HepG2 (cell line): ENCODE measurements at regions not wholly inside any gene's neighbourhood (a gene's known extent, or its start where the extent isn't known, plus 50 kb on each side); places are given as distances from the start of the nearest gene placed in this dataset.

ENCODE experiments used
- ATAC-seq: fragments of 200-7000 bp; cut with Tn5 transposase; 3 replicates; pipeline ENCODE4 v1.9.1; 2020; ENCODE audit warnings: mild to moderate bottlenecking, moderate library complexity
- BruUV-seq: library from RNA; stranded (reverse); fragments of 400-500 nt; replicated peaks from 2 replicates; lab custom pipeline; 2021; lab: Mats Ljungman, UMichigan
- CTCF ChIA-PET: fragments of 300-600 bp; formaldehyde crosslinking; extraction: SDS; loops from one replicate; lab custom pipeline; 2021; ENCODE audit warnings: low total read pairs, inconsistent platforms, low intra/inter-chr PET ratio; lab: Yijun Ruan, JAX
- POLR2A ChIA-PET: fragments of 350-600 bp; sonication (Branson Sonifier 250); formaldehyde crosslinking; loops from one replicate; lab custom pipeline; 2020; ENCODE audit warnings: antibody characterized with exemption, inconsistent platforms; lab: Yijun Ruan, JAX
- DNase-seq: peaks from one replicate; pipeline ENCODE4 v3.0.0-alpha.2; 2015; ENCODE audit warnings: low spot score
- FAIRE-seq: peaks from 3 replicates; lab custom pipeline; 2011; peaks lifted over from hg19 to GRCh38; lab: Jason Lieb, UNC
- H2AFZ ChIP-seq: one replicate; pipeline ENCODE4 v1.6.1; 2011; ENCODE audit warnings: low read length, inconsistent platforms
- H3K27ac ChIP-seq: fragments of 300-600 bp; 3 replicates; pipeline ENCODE4 v1.8.0; 2011; ENCODE audit warnings: mixed run types, mild to moderate bottlenecking, mixed read lengths, low read length, inconsistent platforms; ENCODE audit not compliant: insufficient read depth; ENCODE audit errors: extremely low read length
- H3K27me3 ChIP-seq, 2 experiments: fragments of 200-600 bp in 1 of 2; 2 replicates in 1 of 2; 3 replicates in 1 of 2; pipeline versions ENCODE4 v1.6.0 to v1.8.0; 2011; ENCODE audit warnings: low read length in 2 of 2, mild to moderate bottlenecking in 2 of 2, moderate library complexity in 2 of 2, inconsistent platforms in 1 of 2; ENCODE audit not compliant: insufficient read depth in 2 of 2, control insufficient read depth in 1 of 2
- H3K36me3 ChIP-seq, 2 experiments: fragments of 200-600 bp in 1 of 2; replicated peaks in 1 of 2; 2 replicates in 1 of 2; 3 replicates in 1 of 2; pipeline versions ENCODE4 v1.5.1 to v1.8.0; 2011; ENCODE audit warnings: low read length in 2 of 2, inconsistent platforms in 1 of 2; ENCODE audit not compliant: insufficient read depth in 2 of 2, control insufficient read depth in 1 of 2
- H3K4me1 ChIP-seq: 2 replicates; pipeline ENCODE4 v1.5.1; 2012; ENCODE audit warnings: low read length, inconsistent platforms; ENCODE audit not compliant: insufficient read depth
- H3K4me2 ChIP-seq: 2 replicates; pipeline ENCODE4 v1.6.0; 2011; ENCODE audit warnings: low read depth, low read length, inconsistent platforms
- H3K4me3 ChIP-seq, 3 experiments: fragments of 200-600 bp in 1 of 3; sonication (generic), shearing (Covaris generic) in 1 of 3; replicated peaks in 1 of 3; 2 replicates each; pipeline ENCODE4 v1.5.1; 2011 to 2016; ENCODE audit warnings: low read length in 3 of 3, inconsistent platforms in 2 of 3, low read depth in 2 of 3, mild to moderate bottlenecking in 2 of 3, control low read depth in 1 of 3, mixed read lengths in 1 of 3; ENCODE audit not compliant: insufficient read depth in 1 of 3
- H3K79me2 ChIP-seq: one replicate; pipeline ENCODE4 v1.6.1; 2011; ENCODE audit warnings: low read length, inconsistent platforms; ENCODE audit not compliant: insufficient read depth
- H3K9ac ChIP-seq: 2 replicates; pipeline ENCODE4 v1.6.0; 2011; ENCODE audit warnings: mild to moderate bottlenecking, low read depth, low read length, inconsistent platforms; ENCODE audit not compliant: insufficient read depth
- H3K9me3 ChIP-seq: 2 replicates; pipeline ENCODE4 v1.5.1; 2012; ENCODE audit warnings: mild to moderate bottlenecking, low read length
- H4K20me1 ChIP-seq: 2 replicates; pipeline ENCODE4 v1.6.0; 2011; ENCODE audit warnings: inconsistent platforms, mild to moderate bottlenecking, low read length, moderate library complexity; ENCODE audit not compliant: insufficient read depth
- ERF ChIP-seq: IDR thresholded peaks from 2 replicates; pipeline ENCODE4 v1.6.1; 2018; ENCODE audit warnings: missing biosample characterization, missing genetic modification reagents
- KDM2A ChIP-seq: sonication (generic); formaldehyde crosslinking; IDR thresholded peaks from 2 replicates; pipeline ENCODE4 v1.4.0; 2020; ENCODE audit warnings: low read depth, missing genetic modification reagents, borderline replicate concordance
- KMT2A ChIP-seq: sonication (generic); formaldehyde crosslinking; IDR thresholded peaks from 2 replicates; pipeline ENCODE4 v1.4.0; 2020; ENCODE audit warnings: missing genetic modification reagents
- MAFG ChIP-seq: sonication (generic); formaldehyde crosslinking; IDR thresholded peaks from 2 replicates; pipeline ENCODE4 v1.5.1; 2020; ENCODE audit warnings: mild to moderate bottlenecking, missing genetic modification reagents
- ONECUT2 ChIP-seq: sonication (generic); formaldehyde crosslinking; IDR thresholded peaks from 2 replicates; pipeline ENCODE4 v1.4.0; 2020; ENCODE audit warnings: missing genetic modification reagents
- PHF20 ChIP-seq: sonication (generic); formaldehyde crosslinking; IDR thresholded peaks from 2 replicates; pipeline ENCODE4 v1.5.0; 2020; ENCODE audit warnings: mild to moderate bottlenecking, missing genetic modification reagents
- PHF21A ChIP-seq: sonication (generic); formaldehyde crosslinking; IDR thresholded peaks from 2 replicates; pipeline ENCODE4 v1.5.0; 2020; ENCODE audit warnings: mild to moderate bottlenecking, missing genetic modification reagents
- SIX1 ChIP-seq: sonication (generic); formaldehyde crosslinking; IDR thresholded peaks from 2 replicates; pipeline ENCODE4 v1.4.0; 2020; ENCODE audit warnings: missing genetic modification reagents, borderline replicate concordance
- SOX5 ChIP-seq: IDR thresholded peaks from 2 replicates; pipeline ENCODE4 v1.6.1; 2016; ENCODE audit warnings: borderline replicate concordance
- TARDBP ChIP-seq: sonication (generic); formaldehyde crosslinking; IDR thresholded peaks from 2 replicates; pipeline ENCODE4 v1.8.0; 2022; ENCODE audit warnings: mild to moderate bottlenecking, missing genetic modification reagents
- ZFP90 ChIP-seq: sonication (generic); formaldehyde crosslinking; IDR thresholded peaks from 2 replicates; pipeline ENCODE4 v1.8.0; 2022; ENCODE audit warnings: missing genetic modification reagents, mild to moderate bottlenecking, inconsistent platforms, borderline replicate concordance
- ZNF24 ChIP-seq: fragments of 450-650 bp; IDR thresholded peaks from 2 replicates; pipeline ENCODE4 v1.6.1; 2017; ENCODE audit warnings: antibody characterized with exemption, mild to moderate bottlenecking
- ZNF317 ChIP-seq: sonication (generic); formaldehyde crosslinking; IDR thresholded peaks from 2 replicates; pipeline ENCODE4 v1.5.0; 2020; ENCODE audit warnings: mild to moderate bottlenecking, missing genetic modification reagents
- ZNF362 ChIP-seq: sonication (generic); formaldehyde crosslinking; IDR thresholded peaks from 2 replicates; pipeline ENCODE4 v1.4.0; 2020; ENCODE audit warnings: missing genetic modification reagents, mild to moderate bottlenecking, borderline replicate concordance
- ZNF44 ChIP-seq: sonication (generic); formaldehyde crosslinking; IDR thresholded peaks from 2 replicates; pipeline ENCODE4 v1.5.1; 2020; ENCODE audit warnings: mild to moderate bottlenecking, missing genetic modification reagents
- ZNF674 ChIP-seq: sonication (generic); formaldehyde crosslinking; IDR thresholded peaks from 2 replicates; pipeline ENCODE4 v1.5.0; 2020; ENCODE audit warnings: low read depth, mild to moderate bottlenecking, missing genetic modification reagents
- ZNF788 ChIP-seq: sonication (generic); formaldehyde crosslinking; IDR thresholded peaks from 2 replicates; pipeline ENCODE4 v1.5.0; 2020; ENCODE audit warnings: mild to moderate bottlenecking, missing genetic modification reagents, borderline replicate concordance
- WGBS: methylation state at CpG from one replicate; pipeline ENCODE4 v1.1.6; 2017; ENCODE audit warnings: low lambda C conversion rate; 5-methylcytosine and 5-hydroxymethylcytosine counted together
- in situ Hi-C: cut with HindIII; loops from 2 replicates; pipeline ENCODE4 v1.10.0; 2017; ENCODE audit warnings: low pct_unique_long_range_greater_than_20kb; ENCODE audit not compliant: extremely low pct_ligation_motif_present
- intact Hi-C: fragments of 100-400 bp; cut with micrococcal nuclease; formaldehyde crosslinking; loops from one replicate; pipeline ENCODE4 v1.10.0; 2022; ENCODE audit not compliant: unreplicated experiment

DNA sequence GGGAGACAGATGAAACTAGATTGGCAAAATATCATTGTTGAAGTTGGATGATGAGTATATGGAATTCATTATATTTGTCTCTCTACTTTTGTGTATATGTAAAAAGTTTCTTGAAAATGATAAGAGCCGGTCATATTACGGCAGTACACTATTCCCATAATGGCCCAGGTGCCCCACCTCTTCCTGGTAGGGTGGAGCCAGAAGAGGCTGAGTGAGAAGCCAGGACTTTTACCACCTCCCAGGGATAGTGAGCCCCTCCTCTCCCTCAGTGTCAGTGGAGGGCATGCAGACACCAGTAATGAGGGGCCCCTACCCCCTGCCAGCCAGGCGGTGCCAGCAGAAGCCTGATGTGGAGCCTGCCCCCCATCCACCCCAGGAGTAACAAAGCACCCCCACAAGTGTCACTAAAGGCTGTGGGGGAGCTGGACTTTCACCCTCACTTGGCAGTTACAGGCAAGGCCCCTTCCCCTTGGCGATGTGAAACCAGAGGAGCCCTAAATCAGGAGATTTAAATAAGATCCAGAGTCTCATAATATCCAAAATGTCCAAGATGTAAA is 198.9 kb upstream of the RBBP8 start:
- no peak overlapping the region for H3K4me2 ChIP-seq
- H3K27ac ChIP-seq, result no peak overlapping the region
- no peak overlapping the region for H3K4me3 ChIP-seq
- no peaks in the 10 kb centered on the region for H3K79me2 ChIP-seq
- no peak overlapping the region for H3K9ac ChIP-seq
- H4K20me1 ChIP-seq, result no peaks in the 10 kb centered on the region
- H2AFZ ChIP-seq, result no peak overlapping the region
- DNase-seq, result no peak
- H3K4me1 ChIP-seq, result no peaks in the 10 kb centered on the region
- TF ChIP-seq PHF21A (CRISPR knock-in tag) (no peak), KDM2A (CRISPR knock-in tag) (no peak), ZNF44 (CRISPR knock-in tag) (no peak), PHF20 (CRISPR knock-in tag) (no peak), ZNF674 (CRISPR knock-in tag) (no peak), KMT2A (CRISPR knock-in tag) (no peak), ZNF317 (CRISPR knock-in tag) (no peak), ZNF788 (CRISPR knock-in tag) (no peak), SIX1 (CRISPR knock-in tag) (no peak), SOX5 (CRISPR knock-in tag) (no peak), ZNF362 (CRISPR knock-in tag) (no peak), MAFG (CRISPR knock-in tag) (no peak), ONECUT2 (no peak), ZFP90 (no peak), ERF (CRISPR knock-in tag) (no peak), ZNF24 (no peak), TARDBP (CRISPR knock-in tag) (no peak)
- WGBS, result 23% methylated on average over 4 of the region's 4 CpGs
- ChIA-PET POLR2A (no interaction called here), CTCF (no interaction called here)
- H3K36me3 ChIP-seq, result no peaks in the 10 kb centered on the region
- no peaks in the 10 kb centered on the region; a peak in 1 of 5 replicates for H3K27me3 ChIP-seq
- no peak for FAIRE-seq
- ATAC-seq, result no peak
- in situ Hi-C loops, result no loop called here
- BruUV-seq, result no TSS peak
- no peaks in the 10 kb centered on the region for H3K9me3 ChIP-seq
- intact Hi-C loops, result no loop called here
